Fibroblast of villous mesenchyme (primary cell): ENCODE measurements at regions not wholly inside any gene's neighbourhood (a gene's known extent, or its start where the extent isn't known, plus 50 kb on each side); places are given as distances from the start of the nearest gene placed in this dataset.

ENCODE experiments used
- DNase-seq: peaks from one replicate; pipeline ENCODE4 v3.0.0-alpha.2; 2010; ENCODE audit warnings: low read depth
- H3K4me3 ChIP-seq: 2 replicates; pipeline ENCODE4 v1.5.1; 2011; ENCODE audit warnings: low read depth, mild to moderate bottlenecking, low read length
- CTCF ChIP-seq: IDR thresholded peaks from 2 replicates; pipeline ENCODE4 v1.5.1; 2012; ENCODE audit warnings: low read depth, mild to moderate bottlenecking, low read length; ENCODE audit not compliant: insufficient read depth

DNA sequence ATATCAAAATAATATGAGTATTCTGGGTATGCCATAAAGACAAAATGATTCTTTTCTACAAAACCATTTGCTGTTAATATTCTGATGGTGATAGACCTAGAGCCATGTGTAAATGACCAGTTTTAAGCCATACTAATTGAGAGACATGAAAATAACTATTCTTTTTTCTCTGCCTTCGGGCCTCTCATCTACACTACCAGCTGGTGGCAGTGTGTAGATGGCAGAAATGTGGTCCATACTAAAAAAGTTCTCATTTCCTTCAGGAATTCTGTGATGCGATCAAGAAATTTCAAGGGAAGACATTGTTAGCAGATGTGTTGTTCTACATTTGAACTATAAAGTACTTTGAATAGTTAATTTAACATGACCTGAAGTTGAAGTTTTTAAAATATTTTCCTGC lies 485.2 kb downstream of the TRIB2 start:
- no peak for TF ChIP-seq CTCF
- no peak for DNase-seq
- H3K4me3 ChIP-seq, result no peak overlapping the region

GRCh38 chr2:13212115-13212514 lies 495.4 kb downstream of the TRIB2 start:
- TF ChIP-seq CTCF, result no peak
- DNase-seq, result no peak
- H3K4me3 ChIP-seq, result no peak overlapping the region

DNA sequence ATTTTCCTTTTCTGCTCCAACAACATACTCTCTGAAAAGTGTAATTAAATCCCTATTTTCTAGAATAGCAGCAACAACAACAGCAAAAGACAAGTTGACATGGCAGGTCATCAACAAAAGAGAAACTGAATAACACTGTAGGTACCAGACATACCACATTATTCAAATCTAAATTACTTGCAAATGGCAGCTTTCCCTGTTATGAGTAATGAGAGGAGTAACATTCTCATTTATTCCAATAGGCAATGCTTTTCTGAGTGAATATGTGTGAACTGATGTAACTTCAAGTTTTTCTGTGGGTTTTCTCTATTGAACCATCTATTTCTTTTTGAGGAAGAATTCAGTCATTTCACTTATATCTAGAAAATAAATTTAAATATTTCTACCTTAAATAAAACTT lies 501.5 kb downstream of the TRIB2 start:
- DNase-seq, result no peak
- no peak for TF ChIP-seq CTCF
- no peak overlapping the region for H3K4me3 ChIP-seq

DNA sequence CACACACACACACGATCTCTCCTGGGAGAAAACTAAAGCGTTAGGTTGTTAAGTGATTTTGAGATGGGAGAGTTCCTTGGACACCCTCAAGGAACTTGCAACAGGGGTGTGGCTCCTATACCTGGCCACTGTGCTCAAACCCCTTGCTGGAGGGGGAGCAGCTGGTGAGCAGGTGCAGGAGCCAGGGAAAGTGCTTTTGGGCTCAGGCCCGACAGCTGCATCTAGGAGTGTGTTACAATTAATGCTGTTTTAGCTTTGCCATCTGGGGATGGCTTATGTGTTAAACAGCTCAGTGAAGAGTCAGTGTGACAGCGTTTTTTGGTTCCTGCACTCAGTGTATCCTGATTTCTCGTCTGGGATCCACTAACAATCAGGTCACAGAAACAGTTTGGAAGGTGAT lies 510.8 kb downstream of the TRIB2 start:
- no peak for TF ChIP-seq CTCF
- no peak overlapping the region for H3K4me3 ChIP-seq
- DNase-seq, result no peak

GRCh38 chr2:13230221-13230620 lies 513.5 kb downstream of the TRIB2 start:
- no peak for TF ChIP-seq CTCF
- DNase-seq, result no peak
- no peak overlapping the region for H3K4me3 ChIP-seq

GRCh38 chr2:13240061-13240460 lies 523.3 kb downstream of the TRIB2 start:
- no peak for DNase-seq
- no peak for TF ChIP-seq CTCF
- H3K4me3 ChIP-seq, result no peak overlapping the region

- TF ChIP-seq CTCF, result no peak
- no peak for DNase-seq
- H3K4me3 ChIP-seq, result no peak overlapping the region
Measured at GRCh38 chr2:13240789-13241487, 524.2 kb downstream of the TRIB2 start.
